HG03432 (cell line): ENCODE measurements at regions not wholly inside any gene's neighbourhood (a gene's known extent, or its start where the extent isn't known, plus 50 kb on each side); places are given as distances from the start of the nearest gene placed in this dataset.

Source experiments
- ATAC-seq: cut with Tn5 transposase; IDR thresholded peaks from one replicate; pipeline ENCODE4 v1.9.1; 2021; ENCODE audit warnings: mild to moderate bottlenecking, moderate library complexity; ENCODE audit not compliant: unreplicated experiment

DNA sequence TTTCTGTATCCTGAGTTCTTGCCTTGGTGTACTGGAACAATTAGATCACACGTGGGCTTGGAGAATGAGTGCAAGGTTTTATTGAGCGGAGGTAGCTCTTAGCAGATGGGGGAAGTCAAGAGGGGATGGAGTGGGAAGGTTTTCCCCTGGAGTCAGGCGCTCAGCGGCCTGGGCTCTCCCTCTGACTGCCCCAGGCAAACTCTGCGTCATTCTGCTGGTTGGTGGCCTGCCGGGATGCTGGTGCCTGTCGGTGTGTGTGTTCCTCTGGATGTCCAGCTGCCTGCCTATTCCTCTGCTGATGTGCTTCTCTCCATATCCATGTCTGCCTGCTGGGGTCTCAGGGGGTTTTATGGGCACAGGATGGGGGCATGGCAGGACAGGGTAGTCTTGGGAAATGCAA is 111.0 kb downstream of the TRIB2 start:
- ATAC-seq, result no peak

- no peak for ATAC-seq
Observed at GRCh38 chr2:12828980-12829379, 112.2 kb downstream of the TRIB2 start.

DNA sequence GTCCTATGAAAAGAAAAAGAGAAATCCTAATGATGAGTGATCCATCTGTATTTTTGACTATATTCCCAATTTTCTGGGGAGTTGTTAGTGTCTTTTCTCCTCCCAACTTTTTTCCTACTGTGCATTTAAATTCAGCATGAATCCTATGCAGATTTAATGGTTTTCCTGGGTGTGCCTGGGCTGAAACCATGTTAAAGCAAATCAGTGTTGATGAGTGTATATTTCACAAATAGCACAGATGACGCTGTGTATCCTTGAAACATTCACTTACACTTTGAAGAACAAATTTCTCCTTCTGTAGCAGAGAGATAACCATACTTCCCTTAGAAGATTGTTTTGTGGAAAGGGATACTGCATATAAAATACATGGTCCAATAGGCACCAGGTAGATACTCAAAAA is 114.3 kb downstream of the TRIB2 start:
- ATAC-seq, result no peak

DNA sequence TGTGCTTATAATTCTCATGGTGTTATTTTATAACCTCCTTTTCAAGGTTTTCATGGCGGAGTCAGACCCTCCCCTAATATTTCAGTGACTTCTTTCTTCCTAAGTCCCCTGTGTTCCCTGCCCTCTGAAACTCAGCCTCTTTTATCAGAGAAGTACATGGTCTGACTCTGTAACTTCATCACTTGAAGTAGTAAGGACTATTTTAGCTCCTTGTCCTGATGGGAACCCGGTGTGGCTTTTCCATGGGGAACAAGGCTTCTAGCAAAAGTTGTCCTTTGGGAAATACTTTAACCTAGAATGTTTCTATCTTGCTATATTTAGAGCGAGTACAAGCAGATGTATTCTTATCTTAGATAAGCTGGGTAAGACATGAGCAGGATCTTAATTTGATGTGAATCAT is 117.5 kb downstream of the TRIB2 start:
- no peak for ATAC-seq

- ATAC-seq, result no peak
Observed at GRCh38 chr2:12835733-12836132, 119.0 kb downstream of the TRIB2 start.

DNA sequence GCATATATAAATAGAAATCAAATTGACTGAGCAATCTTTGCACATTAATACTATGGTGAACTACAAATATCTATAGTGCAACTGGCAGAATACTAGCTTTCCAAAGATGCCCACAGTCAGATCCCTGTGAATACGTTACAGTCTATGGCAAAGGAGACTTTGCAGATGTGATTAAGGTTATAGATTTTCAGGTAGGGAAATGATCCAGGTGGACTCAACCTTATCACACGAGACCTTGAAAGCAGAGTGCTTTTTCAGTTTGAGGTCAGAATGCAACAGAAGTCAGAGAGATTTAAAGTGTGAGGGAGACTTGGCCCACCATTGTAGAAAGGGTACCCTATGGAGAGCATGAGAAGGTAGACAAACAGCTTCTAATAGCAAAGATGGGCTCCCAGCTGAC is 122.6 kb downstream of the TRIB2 start:
- ATAC-seq, result no peak

- ATAC-seq, result no peak
Observed at GRCh38 chr2:12841021-12841420, 124.3 kb downstream of the TRIB2 start.

DNA sequence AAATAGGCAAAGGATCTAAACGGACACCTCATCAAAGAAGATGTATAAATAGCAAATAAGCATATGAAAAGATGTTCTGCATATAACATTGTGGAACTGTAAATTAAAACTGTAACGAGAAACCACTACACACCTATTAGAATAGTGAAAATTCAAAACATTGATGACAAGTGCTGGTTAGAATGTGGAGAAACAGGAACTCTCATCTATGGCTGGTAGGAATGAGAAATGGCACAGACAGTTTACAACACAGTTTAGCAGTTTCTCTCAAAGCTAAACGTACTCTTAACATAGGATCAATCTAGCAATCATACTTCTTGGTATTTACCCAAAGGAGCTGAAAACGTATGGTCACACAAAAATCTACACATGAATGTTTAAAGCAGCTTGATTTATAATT is 126.2 kb downstream of the TRIB2 start:
- ATAC-seq, result no peak

DNA sequence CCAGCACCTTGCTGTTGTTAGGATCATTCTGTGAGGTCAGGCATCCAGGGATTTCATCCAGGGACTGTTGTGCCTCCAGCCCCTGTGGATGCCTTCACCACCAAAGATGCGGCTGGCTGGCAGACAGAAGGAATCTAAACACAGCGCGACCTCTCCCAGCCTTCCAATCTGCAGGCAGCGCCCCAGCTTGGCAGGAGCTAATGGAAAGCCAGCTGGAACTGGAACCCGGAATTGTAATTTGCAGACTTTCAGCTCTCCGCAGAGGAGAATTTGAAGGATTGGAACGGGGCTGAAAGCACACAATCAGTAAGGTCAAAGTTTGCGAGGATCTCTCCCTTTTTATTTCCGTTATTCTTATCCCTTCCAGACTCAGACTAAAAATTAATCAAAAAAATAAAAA is 127.8 kb downstream of the TRIB2 start:
- no peak for ATAC-seq

DNA sequence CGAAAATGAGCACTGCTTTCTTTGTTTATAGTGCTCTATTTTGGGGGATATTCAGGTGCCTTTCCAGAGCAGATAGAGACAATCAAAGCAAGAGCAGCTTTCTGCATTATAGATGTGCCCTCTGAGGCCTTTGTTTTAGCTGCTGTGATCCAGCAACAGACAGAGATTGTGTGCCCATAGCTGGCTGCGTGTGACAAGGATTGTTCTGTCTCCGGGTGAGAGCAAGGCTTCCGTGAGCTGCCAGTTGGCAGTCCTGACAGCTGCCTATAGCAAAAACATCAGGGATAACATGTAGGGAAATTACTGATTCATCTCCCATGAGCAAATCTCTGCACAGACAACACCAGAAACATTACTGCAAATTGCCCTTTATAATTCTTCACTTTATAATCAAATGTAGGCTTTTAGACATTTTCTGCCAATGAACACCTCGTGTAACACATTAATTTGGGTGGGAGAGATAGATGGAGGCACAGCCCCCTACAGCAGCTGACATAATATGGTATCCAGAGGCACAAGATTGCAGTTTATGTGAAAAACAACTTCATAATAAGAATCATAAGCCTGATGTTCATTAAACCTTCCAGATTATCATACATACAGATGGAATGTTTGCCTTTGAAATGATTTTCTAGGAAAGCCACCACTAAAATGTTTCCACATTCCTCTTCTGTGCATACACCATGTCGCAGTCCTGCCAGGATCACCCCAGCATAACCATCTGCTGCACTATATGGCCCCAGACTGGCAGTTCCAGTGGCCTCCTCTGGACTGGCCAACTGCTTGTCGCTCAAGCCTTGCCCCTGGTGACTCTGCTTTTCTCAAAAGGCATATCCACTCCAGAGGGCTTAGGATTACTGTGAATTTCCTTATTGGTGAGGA is 131.2 kb downstream of the TRIB2 start:
- no peak for ATAC-seq

GRCh38 chr2:12852135-12852534 is 135.4 kb downstream of the TRIB2 start:
- no peak for ATAC-seq

DNA sequence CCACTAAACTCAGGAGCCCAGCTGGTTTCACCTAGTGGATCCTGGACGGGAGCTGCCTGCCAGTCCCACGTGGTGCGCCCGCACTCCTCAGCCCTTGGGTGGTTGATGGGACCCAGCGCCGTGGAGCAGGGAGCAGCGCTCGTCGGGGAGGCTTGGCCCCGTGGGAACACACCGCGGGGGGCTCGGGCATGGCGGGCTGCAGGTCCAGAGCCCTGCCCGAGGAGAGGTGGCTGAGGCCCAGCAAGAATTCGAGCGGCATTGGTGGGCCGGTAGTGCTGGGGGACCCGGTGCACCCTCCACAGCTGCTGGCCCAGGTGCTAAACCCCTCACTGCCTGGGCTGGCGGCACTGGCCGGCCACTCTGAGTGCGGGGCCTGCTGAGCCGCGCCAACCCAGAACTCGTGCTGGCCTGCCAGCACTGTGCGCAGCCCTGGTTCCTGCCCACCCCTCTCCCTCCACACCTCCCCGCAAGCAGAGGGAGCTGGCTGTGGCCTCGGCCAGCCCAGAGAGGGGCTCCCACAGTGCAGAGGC is 137.3 kb downstream of the TRIB2 start:
- ATAC-seq, result no peak

GRCh38 chr2:12855508-12855907 is 138.8 kb downstream of the TRIB2 start:
- no peak for ATAC-seq

- no peak for ATAC-seq
Observed at GRCh38 chr2:12856934-12857601, 140.3 kb downstream of the TRIB2 start.

GRCh38 chr2:12857891-12858290 is 141.2 kb downstream of the TRIB2 start:
- no peak for ATAC-seq

DNA sequence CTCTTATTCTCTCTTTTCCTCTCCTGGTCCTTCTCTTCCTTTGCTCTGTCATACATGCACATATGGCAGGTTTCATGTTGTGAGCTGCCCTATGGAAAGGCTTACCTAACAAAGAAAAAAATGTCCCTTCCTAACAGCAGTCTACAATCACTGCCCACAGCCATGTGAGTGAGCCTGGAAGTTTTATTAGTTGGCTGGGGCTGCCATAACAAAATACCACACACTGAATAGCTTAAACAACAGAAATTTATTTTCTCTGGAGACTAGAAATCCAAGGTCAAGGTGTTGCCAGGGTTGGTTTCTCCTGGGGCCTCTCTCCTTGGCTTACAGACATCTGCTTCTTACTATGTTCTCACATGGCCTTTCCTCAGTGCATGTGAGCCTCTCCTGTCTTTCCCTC is 142.1 kb downstream of the TRIB2 start:
- ATAC-seq, result no peak

GRCh38 chr2:12861344-12861930 is 144.7 kb downstream of the TRIB2 start:
- ATAC-seq, result no peak

DNA sequence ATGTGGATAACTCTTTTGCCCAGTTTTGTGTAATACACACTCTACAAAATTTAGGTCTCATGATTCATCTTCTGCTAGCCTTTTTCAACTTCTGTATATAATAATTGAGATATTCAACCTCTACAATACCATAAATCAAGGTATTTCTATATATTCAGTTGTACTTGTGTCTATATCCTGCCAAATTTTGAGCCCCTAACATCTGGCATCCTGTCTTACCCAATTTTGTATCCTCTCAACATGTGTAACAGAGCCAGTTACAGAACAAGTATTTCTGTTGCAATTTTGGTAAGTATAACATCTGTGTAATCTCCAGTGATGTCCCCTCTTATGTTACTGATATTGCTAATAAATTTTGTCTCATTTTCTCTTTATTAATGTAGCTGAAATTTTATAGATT is 145.8 kb downstream of the TRIB2 start:
- no peak for ATAC-seq

DNA sequence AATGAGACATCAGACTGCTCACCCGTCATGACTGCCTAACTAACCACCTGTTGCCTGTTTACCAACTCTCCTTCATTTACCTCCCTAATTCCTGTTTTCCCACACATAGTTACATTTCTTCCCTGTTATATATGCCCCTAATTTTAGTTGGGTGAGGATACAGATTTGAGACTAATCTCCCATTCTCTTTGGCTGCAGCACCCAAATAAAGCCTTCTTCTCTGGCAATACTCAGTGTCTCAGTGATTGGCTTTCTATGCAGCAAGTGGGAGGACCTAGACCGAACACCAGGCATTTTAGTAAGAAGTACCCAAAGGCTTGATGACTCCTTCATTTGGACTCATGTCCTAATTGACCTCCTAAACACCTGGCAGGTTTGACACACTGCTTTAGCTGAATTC is 147.2 kb downstream of the TRIB2 start:
- ATAC-seq, result no peak

DNA sequence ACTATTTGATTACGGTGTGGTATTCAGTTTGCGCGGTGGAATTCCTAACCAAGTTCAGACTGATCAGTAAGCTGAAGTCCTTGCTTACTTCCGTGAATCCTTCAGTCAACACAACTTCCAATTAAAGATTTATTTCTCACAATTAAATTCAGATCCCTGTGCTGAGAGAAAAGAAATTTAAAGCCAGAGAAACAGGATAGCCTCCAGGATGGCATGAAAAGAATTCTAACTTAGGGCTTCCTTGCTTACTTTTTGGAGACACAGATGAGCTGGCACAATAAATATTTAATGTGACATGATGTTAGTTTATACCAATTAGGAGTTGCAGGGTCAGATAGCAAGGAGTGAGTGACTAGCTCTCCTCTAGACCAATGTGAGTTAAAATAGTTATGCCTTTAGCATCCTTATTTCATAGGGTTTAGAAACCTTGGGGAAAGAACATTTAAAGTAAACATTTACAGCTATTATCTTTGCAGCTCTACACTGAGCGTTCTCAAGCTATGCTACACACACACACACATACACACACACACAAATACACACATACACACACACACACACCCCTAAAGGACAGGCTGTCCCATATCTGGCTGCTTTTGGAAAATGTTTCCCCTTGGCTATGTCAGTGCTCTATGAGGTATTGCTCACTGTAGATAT is 151.0 kb downstream of the TRIB2 start:
- no peak for ATAC-seq

- ATAC-seq, result no peak
Observed at GRCh38 chr2:12870692-12871091, 154.0 kb downstream of the TRIB2 start.
